B cell (primary cell): ENCODE measurements at regions not wholly inside any gene's neighbourhood (a gene's known extent, or its start where the extent isn't known, plus 50 kb on each side); places are given as distances from the start of the nearest gene placed in this dataset.

ENCODE experiments used
- ATAC-seq: fragments of 200-7000 bp; cut with Tn5 transposase; one replicate; pipeline ENCODE4 v1.10.0; 2021; ENCODE audit warnings: low read depth, mild to moderate bottlenecking, moderate number of reproducible peaks, moderate library complexity
- CTCF ChIA-PET: fragments of 350-600 bp; sonication (Branson Sonifier 250); formaldehyde crosslinking; loops from one replicate; lab custom pipeline; 2021; ENCODE audit warnings: antibody characterized with exemption, inconsistent platforms; lab: Charles Lee
- POLR2A ChIA-PET: fragments of 350-600 bp; sonication (Branson Sonifier 250); formaldehyde crosslinking; loops from one replicate; lab custom pipeline; 2021; ENCODE audit warnings: antibody characterized with exemption; lab: Charles Lee
- DNase-seq: peaks from one replicate; pipeline ENCODE4 v3.0.0; 2013
- H2AFZ ChIP-seq: 2 replicates; pipeline ENCODE4 v1.6.1; 2012; ENCODE audit warnings: mild to moderate bottlenecking, low read depth, low read length; ENCODE audit not compliant: insufficient read depth, poor library complexity, severe bottlenecking
- H3K27ac ChIP-seq, 2 donors: 1 replicate in 1 of 2; 2 replicates in 1 of 2; pipeline ENCODE4 v1.5.1; 2012 to 2013; ENCODE audit warnings: low read length in 2 of 2, mild to moderate bottlenecking in 2 of 2, moderate library complexity in 1 of 2
- H3K27me3 ChIP-seq, 4 experiments: fragments of 200-600 bp in 1 of 4; sonication (generic) in 1 of 4; replicated peaks in 1 of 4; 1 replicate in 2 of 4; 2 replicates in 2 of 4; pipeline versions ENCODE4 v1.6.1 to v1.7.0; 2013 to 2016; ENCODE audit warnings: low read length in 3 of 4, mild to moderate bottlenecking in 2 of 4, mixed read lengths in 1 of 4, moderate library complexity in 1 of 4; ENCODE audit not compliant: insufficient read depth in 4 of 4, control insufficient read depth in 3 of 4; ENCODE audit errors: control extremely low read depth in 1 of 4
- H3K36me3 ChIP-seq, 2 experiments: replicated peaks in 1 of 2; 1 replicate in 1 of 2; 2 replicates in 1 of 2; pipeline versions ENCODE4 v1.6.1 to v1.7.1; 2013; ENCODE audit warnings: low read length in 1 of 2; ENCODE audit not compliant: insufficient read depth in 2 of 2, control insufficient read depth in 1 of 2; ENCODE audit errors: control extremely low read depth in 1 of 2, extremely low read depth in 1 of 2
- H3K4me1 ChIP-seq, 2 donors: fragments of 200-600 bp in 1 of 2; sonication (generic) in 1 of 2; 1 replicate in 1 of 2; 2 replicates in 1 of 2; pipeline versions ENCODE4 v1.5.1 to v1.6.1; 2013 to 2017; ENCODE audit warnings: low read length in 2 of 2; ENCODE audit not compliant: control insufficient read depth in 2 of 2, insufficient read depth in 2 of 2
- H3K4me2 ChIP-seq: replicated peaks from 2 replicates; pipeline ENCODE3; 2012; ENCODE audit warnings: mild to moderate bottlenecking, low read depth, low read length; ENCODE audit not compliant: poor library complexity, severe bottlenecking
- H3K4me3 ChIP-seq, 5 experiments: fragments of 200-600 bp in 1 of 5; sonication (generic) in 1 of 5; 1 replicate in 3 of 5; 2 replicates in 2 of 5; pipeline versions ENCODE4 v1.5.1 to v1.7.0; 2011 to 2016; ENCODE audit warnings: low read length in 4 of 5, mild to moderate bottlenecking in 4 of 5, low read depth in 2 of 5, control low read depth in 1 of 5, moderate library complexity in 1 of 5; ENCODE audit not compliant: insufficient read depth in 1 of 5; ENCODE audit errors: control extremely low read depth in 1 of 5, extremely low read depth in 1 of 5
- H3K79me2 ChIP-seq: fragments of 200-600 bp; sonication (generic); one replicate; pipeline ENCODE4 v1.6.0; 2016; ENCODE audit warnings: low read length; ENCODE audit not compliant: control insufficient read depth, insufficient read depth
- H3K9ac ChIP-seq: fragments of 200-600 bp; sonication (generic); 2 replicates; pipeline ENCODE4 v1.6.1; 2017; ENCODE audit warnings: mild to moderate bottlenecking, low read length, moderate library complexity
- H3K9me3 ChIP-seq, 3 donors: one replicate each; pipeline versions ENCODE4 v1.6.1 to v1.7.1; 2013; ENCODE audit warnings: low read length in 2 of 3; ENCODE audit not compliant: control insufficient read depth in 2 of 3, insufficient read depth in 1 of 3; ENCODE audit errors: control extremely low read depth in 1 of 3
- H4K20me1 ChIP-seq: 2 replicates; pipeline ENCODE4 v1.6.0; 2012; ENCODE audit warnings: mild to moderate bottlenecking, low read length; ENCODE audit not compliant: insufficient read depth, control insufficient read depth, poor library complexity, severe bottlenecking
- H3K27ac Mint-ChIP-seq: one replicate; pipeline ENCODE4 v1.8.0; 2021; ENCODE audit warnings: mixed read lengths
- H3K27me3 Mint-ChIP-seq: one replicate; pipeline ENCODE4 v1.8.0; 2021; ENCODE audit warnings: mixed read lengths
- H3K4me1 Mint-ChIP-seq: one replicate; pipeline ENCODE4 v1.8.0; 2021; ENCODE audit warnings: mixed read lengths
- H3K4me3 Mint-ChIP-seq: one replicate; pipeline ENCODE4 v1.8.0; 2021; ENCODE audit warnings: mixed read lengths
- H3K9me3 Mint-ChIP-seq: one replicate; pipeline ENCODE4 v1.8.0; 2022; ENCODE audit warnings: mixed read lengths; ENCODE audit not compliant: insufficient read depth
- EZH2 ChIP-seq: IDR thresholded peaks from 2 replicates; pipeline ENCODE4 v1.6.1; 2012; ENCODE audit warnings: borderline replicate concordance, low read depth, mild to moderate bottlenecking, moderate library complexity, low read length; ENCODE audit not compliant: insufficient read depth, poor library complexity, severe bottlenecking
- WGBS: methylation state at CpG from one replicate; pipeline ENCODE4 v1.1.5; 2013; ENCODE audit warnings: missing lambda C conversion rate; ENCODE audit not compliant: insufficient coverage; 5-methylcytosine and 5-hydroxymethylcytosine counted together
- intact Hi-C: fragments of 100-400 bp; cut with micrococcal nuclease; formaldehyde crosslinking; loops from one replicate; pipeline ENCODE4 v1.10.0; 2022
- TF ChIP-seq, protein P1 (sequence below): fragments of 200-600 bp; IDR thresholded peaks from one replicate; pipeline ENCODE4 v1.8.0; 2022; ENCODE audit warnings: antibody characterized with exemption, mild to moderate bottlenecking

DNA sequence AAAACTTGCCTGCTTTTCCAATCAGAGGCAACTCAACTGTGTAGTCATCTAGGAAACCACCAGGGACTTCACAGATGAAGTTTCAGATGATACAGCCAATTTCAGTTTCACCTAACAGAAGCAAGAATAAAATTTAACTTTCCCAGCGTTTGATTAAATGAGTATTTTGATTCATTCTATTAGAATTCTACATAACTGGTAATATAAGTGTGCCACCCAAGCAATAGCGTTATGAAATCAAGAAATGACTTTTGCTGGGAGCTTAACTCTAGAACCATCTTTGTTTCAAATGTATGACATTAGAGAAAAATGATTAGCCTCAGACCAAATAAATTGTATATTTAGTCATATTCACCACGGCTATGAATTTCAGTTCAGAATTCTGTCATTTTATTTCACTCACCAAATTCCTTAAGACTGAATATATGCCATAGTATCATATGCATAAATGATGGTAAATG, 239.3 kb downstream of the NRIP1 start:
- no peak overlapping the region for H3K4me2 ChIP-seq
- whole genome bisulfite sequencing = no CpG with 5 or more reads among the region's 3 CpGs
- CTCF ChIA-PET = no interaction called here
- H3K27me3 Mint-ChIP-seq = no peaks in the 10 kb centered on the region
- no peaks in the 10 kb centered on the region for H3K27me3 ChIP-seq
- TF ChIP-seq, protein P1, sequence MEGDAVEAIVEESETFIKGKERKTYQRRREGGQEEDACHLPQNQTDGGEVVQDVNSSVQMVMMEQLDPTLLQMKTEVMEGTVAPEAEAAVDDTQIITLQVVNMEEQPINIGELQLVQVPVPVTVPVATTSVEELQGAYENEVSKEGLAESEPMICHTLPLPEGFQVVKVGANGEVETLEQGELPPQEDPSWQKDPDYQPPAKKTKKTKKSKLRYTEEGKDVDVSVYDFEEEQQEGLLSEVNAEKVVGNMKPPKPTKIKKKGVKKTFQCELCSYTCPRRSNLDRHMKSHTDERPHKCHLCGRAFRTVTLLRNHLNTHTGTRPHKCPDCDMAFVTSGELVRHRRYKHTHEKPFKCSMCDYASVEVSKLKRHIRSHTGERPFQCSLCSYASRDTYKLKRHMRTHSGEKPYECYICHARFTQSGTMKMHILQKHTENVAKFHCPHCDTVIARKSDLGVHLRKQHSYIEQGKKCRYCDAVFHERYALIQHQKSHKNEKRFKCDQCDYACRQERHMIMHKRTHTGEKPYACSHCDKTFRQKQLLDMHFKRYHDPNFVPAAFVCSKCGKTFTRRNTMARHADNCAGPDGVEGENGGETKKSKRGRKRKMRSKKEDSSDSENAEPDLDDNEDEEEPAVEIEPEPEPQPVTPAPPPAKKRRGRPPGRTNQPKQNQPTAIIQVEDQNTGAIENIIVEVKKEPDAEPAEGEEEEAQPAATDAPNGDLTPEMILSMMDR = no peak
- no peak for TF ChIP-seq EZH2
- ATAC-seq = no peak
- no peaks in the 10 kb centered on the region for H3K36me3 ChIP-seq
- no peak overlapping the region for H3K9ac ChIP-seq
- H3K4me3 Mint-ChIP-seq = no peak overlapping the region
- H3K9me3 ChIP-seq = no peaks in the 10 kb centered on the region
- H3K4me1 ChIP-seq = no peaks in the 10 kb centered on the region
- POLR2A ChIA-PET = no interaction called here
- DNase-seq = no peak
- H3K27ac Mint-ChIP-seq = no peak overlapping the region
- H3K4me1 Mint-ChIP-seq = no peaks in the 10 kb centered on the region
- H2AFZ ChIP-seq = no peak overlapping the region
- H3K79me2 ChIP-seq = no peaks in the 10 kb centered on the region
- H3K27ac ChIP-seq = no peak overlapping the region
- no peaks in the 10 kb centered on the region for H3K9me3 Mint-ChIP-seq
- no peaks in the 10 kb centered on the region for H4K20me1 ChIP-seq
- H3K4me3 ChIP-seq = no peak overlapping the region
- intact Hi-C loops = no loop called here

DNA sequence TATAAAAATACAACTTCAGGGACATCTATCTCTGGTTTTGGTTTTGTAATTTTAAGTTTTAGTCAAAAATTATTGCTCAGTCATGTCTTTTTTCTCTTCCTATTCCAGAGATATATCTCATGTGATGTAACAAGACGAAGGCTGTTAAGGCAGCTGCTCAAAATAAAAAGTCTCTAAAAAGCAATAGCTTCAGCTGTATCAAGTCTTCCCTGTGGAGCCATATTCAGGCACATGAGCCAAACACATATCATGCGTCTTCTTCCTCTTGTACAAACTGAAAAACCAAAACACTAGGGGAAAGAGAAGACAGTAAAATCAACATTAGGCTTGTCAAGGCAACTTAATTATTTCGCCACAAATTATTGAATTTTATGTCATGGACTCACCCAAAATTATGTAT, 240.7 kb downstream of the NRIP1 start:
- Histone ChIP-seq H3K27me3 (no peaks in the 10 kb centered on the region), H3K79me2 (no peaks in the 10 kb centered on the region), H2AFZ (no peak overlapping the region), H3K9me3 (no peaks in the 10 kb centered on the region), H3K4me1 (no peaks in the 10 kb centered on the region), H4K20me1 (no peaks in the 10 kb centered on the region), H3K4me3 (no peak overlapping the region), H3K27ac (no peak overlapping the region), H3K36me3 (no peaks in the 10 kb centered on the region), H3K4me2 (no peak overlapping the region), H3K9ac (no peak overlapping the region)
- DNase-seq (no peak), ATAC-seq (no peak)
- POLR2A ChIA-PET = no interaction called here
- H3K4me3 Mint-ChIP-seq = no peak overlapping the region
- H3K9me3 Mint-ChIP-seq = no peaks in the 10 kb centered on the region
- no peak overlapping the region for H3K27ac Mint-ChIP-seq
- H3K4me1 Mint-ChIP-seq = no peaks in the 10 kb centered on the region
- intact Hi-C loops = no loop called here
- H3K27me3 Mint-ChIP-seq = no peaks in the 10 kb centered on the region
- TF ChIP-seq EZH2 = no peak
- TF ChIP-seq, protein P1 = no peak
- CTCF ChIA-PET = no interaction called here
- WGBS = 89% methylated on average over 1 of the region's 3 CpGs
